PC-3 (cell line): ENCODE measurements at regions not wholly inside any gene's neighbourhood (a gene's known extent, or its start where the extent isn't known, plus 50 kb on each side); places are given as distances from the start of the nearest gene placed in this dataset.

Experiments used
- ATAC-seq: fragments of 200-7000 bp; cut with Tn5 transposase; 2 replicates; pipeline ENCODE4 v1.9.1; 2020; ENCODE audit warnings: mild to moderate bottlenecking, moderate library complexity
- BruUV-seq: library from RNA; stranded (reverse); fragments of 400-500 nt; replicated peaks from 2 replicates; lab custom pipeline; 2021; lab: Mats Ljungman, UMichigan
- CTCF ChIA-PET: fragments of 300-600 bp; sonication (Branson Sonifier 250); formaldehyde crosslinking; loops from one replicate; lab custom pipeline; 2022; ENCODE audit warnings: antibody characterized with exemption; lab: Charles Lee
- POLR2A ChIA-PET: fragments of 300-600 bp; sonication (Branson Sonifier 250); formaldehyde crosslinking; loops from one replicate; lab custom pipeline; 2022; ENCODE audit warnings: antibody characterized with exemption; ENCODE audit not compliant: unreplicated experiment; lab: Charles Lee
- DNase-seq: peaks from one replicate; pipeline ENCODE4 v3.0.0-alpha.2; 2015
- H2AFZ ChIP-seq: fragments of 300-600 bp; sonication (generic); 2 replicates; pipeline ENCODE4 v1.6.0; 2016; ENCODE audit warnings: antibody characterized with exemption, low read length
- H3F3A ChIP-seq: fragments of 300-600 bp; sonication (generic); one replicate; pipeline ENCODE4 v1.6.0; 2017; ENCODE audit warnings: antibody characterized with exemption, low read length, control low read depth, mild to moderate bottlenecking; ENCODE audit not compliant: unreplicated experiment
- H3K27ac ChIP-seq: fragments of 300-600 bp; sonication (generic); 2 replicates; pipeline ENCODE4 v1.5.1; 2016; ENCODE audit warnings: mild to moderate bottlenecking, low read length
- H3K27me3 ChIP-seq: fragments of 300-600 bp; sonication (generic); 2 replicates; pipeline ENCODE4 v1.6.1; 2016; ENCODE audit warnings: low read length, mixed read lengths
- H3K36me3 ChIP-seq: fragments of 300-600 bp; sonication (generic); 2 replicates; pipeline ENCODE4 v1.6.1; 2016; ENCODE audit warnings: low read depth, mixed run types, low read length, mixed read lengths
- H3K4me1 ChIP-seq: fragments of 300-600 bp; sonication (generic); 2 replicates; pipeline ENCODE4 v1.5.1; 2016; ENCODE audit warnings: low read length; ENCODE audit not compliant: insufficient read depth
- H3K4me2 ChIP-seq: fragments of 300-600 bp; sonication (generic); 2 replicates; pipeline ENCODE4 v1.6.0; 2016; ENCODE audit warnings: low read length
- H3K4me3 ChIP-seq: fragments of 300-600 bp; sonication (generic); 2 replicates; pipeline ENCODE4 v1.5.1; 2016; ENCODE audit warnings: mild to moderate bottlenecking, low read length, mixed read lengths
- H3K79me2 ChIP-seq: fragments of 300-600 bp; sonication (generic); 2 replicates; pipeline ENCODE4 v1.6.1; 2017; ENCODE audit warnings: low read length, mixed read lengths
- H3K9ac ChIP-seq: fragments of 300-600 bp; sonication (generic); 2 replicates; pipeline ENCODE4 v1.6.0; 2016; ENCODE audit warnings: mild to moderate bottlenecking, low read length
- H3K9me2 ChIP-seq: fragments of 300-600 bp; sonication (generic); replicated peaks from 2 replicates; pipeline ENCODE4 v1.6.1; 2016; ENCODE audit warnings: mixed run types, low read length, mixed read lengths
- H3K9me3 ChIP-seq: fragments of 300-600 bp; sonication (generic); 2 replicates; pipeline ENCODE4 v1.6.1; 2016; ENCODE audit warnings: low read length, mixed read lengths
- H4K20me1 ChIP-seq: fragments of 300-600 bp; sonication (generic); 2 replicates; pipeline ENCODE4 v1.6.1; 2016; ENCODE audit warnings: low read length, mixed read lengths
- EZH2 ChIP-seq: fragments of 300-600 bp; sonication (generic); IDR thresholded peaks from one replicate; pipeline ENCODE4 v1.6.1; 2017; ENCODE audit warnings: antibody characterized with exemption, mild to moderate bottlenecking, low read length; ENCODE audit not compliant: unreplicated experiment
- EZH2phosphoT487 ChIP-seq: fragments of 300-600 bp; sonication (generic); IDR thresholded peaks from 2 replicates; pipeline ENCODE4 v1.6.1; 2018; ENCODE audit warnings: mild to moderate bottlenecking, antibody characterized with exemption, low read length, borderline replicate concordance
- intact Hi-C: fragments of 100-400 bp; cut with micrococcal nuclease; formaldehyde crosslinking; loops from 2 replicates; pipeline ENCODE4 v1.9.0; 2023
- TF ChIP-seq, protein P1 (sequence below): fragments of 300-600 bp; sonication (generic); conservative IDR thresholded peaks from 2 replicates; pipeline ENCODE4 v1.5.1; 2017; ENCODE audit warnings: antibody characterized with exemption, low read depth, mild to moderate bottlenecking, low read length

DNA sequence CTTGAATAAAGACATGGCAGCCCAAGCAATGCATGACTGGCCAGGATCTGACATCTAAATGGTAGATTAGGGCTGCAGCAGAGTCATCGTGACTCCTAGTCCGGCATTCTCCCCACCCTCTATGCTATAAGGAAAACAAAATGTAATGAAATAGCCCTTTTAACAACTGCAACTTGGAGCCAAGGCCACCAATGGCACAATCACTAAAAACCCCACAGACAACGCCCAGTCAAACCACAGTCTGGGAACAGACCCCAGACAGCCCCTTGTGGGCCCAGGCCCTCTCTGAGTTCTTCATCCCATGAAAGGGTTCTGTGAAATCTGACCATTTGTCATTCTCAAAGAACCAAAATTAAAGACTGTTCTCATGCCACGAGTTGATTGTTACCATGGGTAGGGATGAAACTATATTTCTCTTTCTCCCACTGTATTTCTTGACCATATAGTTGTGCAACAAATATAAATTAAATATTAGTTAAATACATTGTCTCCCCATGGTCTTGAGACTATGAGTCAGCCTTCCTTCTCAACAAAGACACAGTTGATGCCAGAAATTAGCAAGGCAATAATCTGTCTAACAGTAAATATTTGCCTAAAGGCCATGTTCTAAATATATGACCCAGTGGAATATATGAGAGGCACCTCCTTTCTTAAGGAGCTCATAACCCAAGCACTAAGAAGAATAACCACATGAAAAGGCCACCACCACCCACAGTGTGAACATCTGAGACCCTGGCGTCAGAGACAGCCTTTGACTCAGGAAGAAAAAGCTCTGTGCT is 85.6 kb upstream of the SSTR4 start:
- peak; percentile 54 for DNase-seq
- no peak overlapping the region for H3K4me3 ChIP-seq
- intact Hi-C loops, result no loop called here
- peak overlapping the region; percentile 58 for H3K27ac ChIP-seq
- H3K4me1 ChIP-seq, result peaks cover 14% of the 10 kb centered on the region; the same call in 1 of the 2 replicates
- CTCF ChIA-PET, result no interaction called here
- H3K9me2 ChIP-seq, result no peaks in the 10 kb centered on the region
- H2AFZ ChIP-seq, result no peak overlapping the region
- TF ChIP-seq EZH2 (no peak), EZH2phosphoT487 (no peak)
- TF ChIP-seq, protein P1, sequence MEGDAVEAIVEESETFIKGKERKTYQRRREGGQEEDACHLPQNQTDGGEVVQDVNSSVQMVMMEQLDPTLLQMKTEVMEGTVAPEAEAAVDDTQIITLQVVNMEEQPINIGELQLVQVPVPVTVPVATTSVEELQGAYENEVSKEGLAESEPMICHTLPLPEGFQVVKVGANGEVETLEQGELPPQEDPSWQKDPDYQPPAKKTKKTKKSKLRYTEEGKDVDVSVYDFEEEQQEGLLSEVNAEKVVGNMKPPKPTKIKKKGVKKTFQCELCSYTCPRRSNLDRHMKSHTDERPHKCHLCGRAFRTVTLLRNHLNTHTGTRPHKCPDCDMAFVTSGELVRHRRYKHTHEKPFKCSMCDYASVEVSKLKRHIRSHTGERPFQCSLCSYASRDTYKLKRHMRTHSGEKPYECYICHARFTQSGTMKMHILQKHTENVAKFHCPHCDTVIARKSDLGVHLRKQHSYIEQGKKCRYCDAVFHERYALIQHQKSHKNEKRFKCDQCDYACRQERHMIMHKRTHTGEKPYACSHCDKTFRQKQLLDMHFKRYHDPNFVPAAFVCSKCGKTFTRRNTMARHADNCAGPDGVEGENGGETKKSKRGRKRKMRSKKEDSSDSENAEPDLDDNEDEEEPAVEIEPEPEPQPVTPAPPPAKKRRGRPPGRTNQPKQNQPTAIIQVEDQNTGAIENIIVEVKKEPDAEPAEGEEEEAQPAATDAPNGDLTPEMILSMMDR, result no peak
- no TSS peak for BruUV-seq
- no peaks in the 10 kb centered on the region for H4K20me1 ChIP-seq
- H3K79me2 ChIP-seq, result no peaks in the 10 kb centered on the region
- POLR2A ChIA-PET, result no interaction called here
- H3K9me3 ChIP-seq, result no peaks in the 10 kb centered on the region
- H3K27me3 ChIP-seq, result peaks cover 7% of the 10 kb centered on the region
- H3K36me3 ChIP-seq, result no peaks in the 10 kb centered on the region
- no peaks in the 10 kb centered on the region for H3F3A ChIP-seq
- H3K4me2 ChIP-seq, result no peak overlapping the region
- no peak overlapping the region for H3K9ac ChIP-seq
- ATAC-seq, result no peak

- Histone ChIP-seq H3K36me3 (no peaks in the 10 kb centered on the region), H3K27me3 (peaks cover 7% of the 10 kb centered on the region), H2AFZ (no peak overlapping the region), H3K9ac (no peak overlapping the region), H3F3A (no peaks in the 10 kb centered on the region), H3K9me3 (no peaks in the 10 kb centered on the region), H3K79me2 (no peaks in the 10 kb centered on the region), H3K4me1 (peaks cover 14% of the 10 kb centered on the region; the same call in 1 of the 2 replicates), H3K9me2 (no peaks in the 10 kb centered on the region), H3K4me2 (no peak overlapping the region), H3K4me3 (no peak overlapping the region), H3K27ac (no peak overlapping the region), H4K20me1 (no peaks in the 10 kb centered on the region)
- TF ChIP-seq, protein P1, result no peak
- TF ChIP-seq EZH2phosphoT487 (no peak), EZH2 (no peak)
- CTCF ChIA-PET, result no interaction called here
- POLR2A ChIA-PET, result no interaction called here
- no TSS peak for BruUV-seq
- intact Hi-C loops, result no loop called here
- no peak for DNase-seq
- ATAC-seq, result no peak
Observed at GRCh38 chr20:22951966-22952365, 83.1 kb upstream of the SSTR4 start.

GRCh38 chr20:22954661-22955060 is 80.5 kb upstream of the SSTR4 start:
- H3K9me3 ChIP-seq, result no peaks in the 10 kb centered on the region
- H3K4me2 ChIP-seq, result no peak overlapping the region
- H3K4me1 ChIP-seq, result peaks cover 10% of the 10 kb centered on the region; the same call in 1 of the 2 replicates
- H4K20me1 ChIP-seq, result no peaks in the 10 kb centered on the region
- DNase-seq (no peak), ATAC-seq (no peak)
- intact Hi-C loops, result no loop called here
- no peak overlapping the region for H3K4me3 ChIP-seq
- H2AFZ ChIP-seq, result no peak overlapping the region
- no peak overlapping the region for H3K9ac ChIP-seq
- H3K9me2 ChIP-seq, result no peaks in the 10 kb centered on the region
- no TSS peak for BruUV-seq
- peaks cover 7% of the 10 kb centered on the region for H3K27me3 ChIP-seq
- H3K27ac ChIP-seq, result no peak overlapping the region
- ChIA-PET POLR2A (no interaction called here), CTCF (no interaction called here)
- no peaks in the 10 kb centered on the region for H3K36me3 ChIP-seq
- H3F3A ChIP-seq, result no peaks in the 10 kb centered on the region
- H3K79me2 ChIP-seq, result no peaks in the 10 kb centered on the region
- TF ChIP-seq, protein P1, result no peak
- TF ChIP-seq EZH2phosphoT487 (no peak), EZH2 (no peak)
